A673 (cell line): ENCODE measurements at regions not wholly inside any gene's neighbourhood (a gene's known extent, or its start where the extent isn't known, plus 50 kb on each side); places are given as distances from the start of the nearest gene placed in this dataset.

Source experiments
- BruUV-seq: library from RNA; stranded (reverse); fragments of 400-500 nt; replicated peaks from 2 replicates; lab custom pipeline; 2021; lab: Mats Ljungman, UMichigan
- CTCF ChIA-PET: fragments of 300-600 bp; sonication (Branson Sonifier 250); formaldehyde crosslinking; loops from one replicate; lab custom pipeline; 2022; ENCODE audit warnings: antibody characterized with exemption; lab: Charles Lee
- POLR2A ChIA-PET: fragments of 300-600 bp; sonication (Branson Sonifier 250); formaldehyde crosslinking; loops from one replicate; lab custom pipeline; 2022; ENCODE audit warnings: antibody characterized with exemption; ENCODE audit not compliant: low non-redundant PET; lab: Charles Lee
- DNase-seq: peaks from one replicate; pipeline ENCODE4 v3.0.0-alpha.2; 2015; ENCODE audit warnings: low spot score
- H3K27ac ChIP-seq: fragments of 200-600 bp; sonication (generic); 2 replicates; pipeline ENCODE4 v1.5.1; 2016; ENCODE audit warnings: mixed run types, low read depth, mild to moderate bottlenecking, mixed read lengths, antibody characterized with exemption, low read length; ENCODE audit not compliant: poor library complexity, severe bottlenecking
- H3K27me3 ChIP-seq: fragments of 200-600 bp; sonication (generic); replicated peaks from 2 replicates; pipeline ENCODE4 v1.6.1; 2017; ENCODE audit warnings: mixed run types, low read depth, mild to moderate bottlenecking, mixed read lengths, antibody characterized with exemption, low read length; ENCODE audit not compliant: insufficient read depth, poor library complexity
- H3K36me3 ChIP-seq: fragments of 200-600 bp; sonication (generic); 2 replicates; pipeline ENCODE4 v1.6.1; 2016; ENCODE audit warnings: mixed run types, mild to moderate bottlenecking, mixed read lengths, antibody characterized with exemption, low read length; ENCODE audit not compliant: insufficient read depth, poor library complexity, severe bottlenecking
- H3K4me1 ChIP-seq: fragments of 200-600 bp; sonication (generic); 2 replicates; pipeline ENCODE4 v1.6.1; 2017; ENCODE audit warnings: mixed run types, mild to moderate bottlenecking, mixed read lengths, antibody characterized with exemption, low read length; ENCODE audit not compliant: insufficient read depth, poor library complexity, severe bottlenecking
- H3K4me3 ChIP-seq: fragments of 200-600 bp; sonication (generic); 2 replicates; pipeline ENCODE4 v1.5.1; 2016; ENCODE audit warnings: low read depth, mixed run types, mild to moderate bottlenecking, mixed read lengths, low read length; ENCODE audit not compliant: poor library complexity, severe bottlenecking
- H3K9me3 ChIP-seq: fragments of 200-600 bp; sonication (generic); 2 replicates; pipeline ENCODE4 v1.6.1; 2016; ENCODE audit warnings: mixed run types, low read depth, mild to moderate bottlenecking, mixed read lengths, antibody characterized with exemption, low read length; ENCODE audit not compliant: poor library complexity, severe bottlenecking
- EZH2 ChIP-seq: fragments of 200-600 bp; sonication (generic); IDR thresholded peaks from 2 replicates; pipeline ENCODE4 v1.6.1; 2017; ENCODE audit warnings: borderline replicate concordance, low read depth, mild to moderate bottlenecking, mixed read lengths, antibody characterized with exemption, low read length; ENCODE audit not compliant: poor library complexity, severe bottlenecking
- intact Hi-C: fragments of 100-400 bp; cut with micrococcal nuclease; formaldehyde crosslinking; loops from one replicate; pipeline ENCODE4 v1.10.0; 2022; ENCODE audit not compliant: unreplicated experiment
- TF ChIP-seq, protein P1 (sequence below): fragments of 300-800, 200-600 bp; sonication (generic); conservative IDR thresholded peaks from 2 replicates; pipeline ENCODE4 v1.5.1; 2017; ENCODE audit warnings: low read depth, mild to moderate bottlenecking, antibody characterized with exemption, low read length, moderate library complexity, mixed read lengths

DNA sequence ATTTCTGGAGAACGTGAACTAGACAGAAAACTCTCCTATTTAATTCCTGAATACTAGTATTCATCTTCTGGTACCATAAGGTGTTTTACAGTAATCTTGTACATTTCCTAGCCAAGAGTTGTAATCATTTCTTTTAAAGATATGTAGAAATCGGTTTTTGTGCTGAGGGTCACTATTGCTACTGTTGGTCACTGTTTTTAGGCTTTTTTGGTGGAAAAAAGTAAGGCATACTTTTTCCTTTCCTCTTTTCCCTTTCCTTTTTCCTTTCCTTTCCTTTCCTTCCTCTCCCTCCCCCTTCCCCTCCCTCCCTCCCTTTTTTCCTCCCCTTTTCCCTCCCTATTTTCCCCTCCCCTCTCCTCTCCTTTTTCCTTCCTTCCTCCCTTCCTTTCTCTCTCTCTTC, 706.4 kb upstream of the GOT2 start:
- ChIA-PET CTCF (no interaction called here), POLR2A (no interaction called here)
- Histone ChIP-seq H3K4me1 (no peaks in the 10 kb centered on the region), H3K27ac (no peak overlapping the region), H3K9me3 (no peaks in the 10 kb centered on the region), H3K36me3 (no peaks in the 10 kb centered on the region), H3K4me3 (no peak overlapping the region), H3K27me3 (no peaks in the 10 kb centered on the region)
- DNase-seq: no peak
- intact Hi-C loops: no loop called here
- no TSS peak for BruUV-seq
- TF ChIP-seq EZH2: no peak
- TF ChIP-seq, protein P1, sequence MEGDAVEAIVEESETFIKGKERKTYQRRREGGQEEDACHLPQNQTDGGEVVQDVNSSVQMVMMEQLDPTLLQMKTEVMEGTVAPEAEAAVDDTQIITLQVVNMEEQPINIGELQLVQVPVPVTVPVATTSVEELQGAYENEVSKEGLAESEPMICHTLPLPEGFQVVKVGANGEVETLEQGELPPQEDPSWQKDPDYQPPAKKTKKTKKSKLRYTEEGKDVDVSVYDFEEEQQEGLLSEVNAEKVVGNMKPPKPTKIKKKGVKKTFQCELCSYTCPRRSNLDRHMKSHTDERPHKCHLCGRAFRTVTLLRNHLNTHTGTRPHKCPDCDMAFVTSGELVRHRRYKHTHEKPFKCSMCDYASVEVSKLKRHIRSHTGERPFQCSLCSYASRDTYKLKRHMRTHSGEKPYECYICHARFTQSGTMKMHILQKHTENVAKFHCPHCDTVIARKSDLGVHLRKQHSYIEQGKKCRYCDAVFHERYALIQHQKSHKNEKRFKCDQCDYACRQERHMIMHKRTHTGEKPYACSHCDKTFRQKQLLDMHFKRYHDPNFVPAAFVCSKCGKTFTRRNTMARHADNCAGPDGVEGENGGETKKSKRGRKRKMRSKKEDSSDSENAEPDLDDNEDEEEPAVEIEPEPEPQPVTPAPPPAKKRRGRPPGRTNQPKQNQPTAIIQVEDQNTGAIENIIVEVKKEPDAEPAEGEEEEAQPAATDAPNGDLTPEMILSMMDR: no peak

DNA sequence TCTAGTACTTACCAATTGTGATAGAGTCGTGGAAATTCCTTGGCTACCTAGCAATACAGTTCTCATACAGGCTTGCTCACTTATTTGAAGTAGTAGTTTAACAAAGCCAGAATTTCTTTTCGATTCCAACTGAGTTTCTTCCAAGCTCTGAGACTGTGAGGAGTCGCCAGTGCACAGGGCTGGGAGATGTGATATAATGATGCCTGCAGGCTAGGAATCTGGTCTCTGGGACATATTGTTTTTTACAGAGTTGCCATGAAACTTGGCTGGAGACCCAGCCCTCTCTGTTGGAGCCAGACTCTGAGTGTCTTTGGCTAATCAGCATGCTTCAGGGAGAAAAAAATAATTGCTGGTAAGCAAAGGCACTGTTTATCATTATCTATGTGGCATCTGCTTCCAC, 698.8 kb upstream of the GOT2 start:
- Histone ChIP-seq H3K36me3 (no peaks in the 10 kb centered on the region), H3K27ac (no peak overlapping the region), H3K4me1 (no peaks in the 10 kb centered on the region), H3K9me3 (no peaks in the 10 kb centered on the region), H3K27me3 (no peaks in the 10 kb centered on the region), H3K4me3 (no peak overlapping the region)
- ChIA-PET POLR2A (no interaction called here), CTCF (no interaction called here)
- no TSS peak for BruUV-seq
- no peak for DNase-seq
- intact Hi-C loops: no loop called here
- no peak for TF ChIP-seq EZH2
- TF ChIP-seq, protein P1: no peak

DNA sequence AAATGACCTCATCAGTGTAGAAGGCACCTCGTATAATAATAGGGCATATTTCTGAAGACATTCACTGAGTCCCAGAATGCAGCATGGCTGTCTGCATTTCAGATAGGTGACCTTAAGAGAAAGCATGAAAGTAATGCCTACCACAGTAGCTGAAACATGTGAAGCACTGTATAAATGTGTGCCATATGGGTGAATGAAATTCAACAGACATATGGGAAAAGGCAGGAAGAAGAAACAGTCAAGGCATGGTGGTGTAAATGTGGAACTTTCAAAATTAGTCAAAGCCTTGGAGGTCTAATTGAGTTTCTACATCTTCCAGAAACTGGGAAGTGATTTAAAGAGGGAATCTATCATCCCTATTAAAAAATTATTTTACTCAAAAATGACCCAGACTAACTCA, 698.2 kb upstream of the GOT2 start:
- ChIA-PET CTCF (no interaction called here), POLR2A (no interaction called here)
- Histone ChIP-seq H3K4me3 (no peak overlapping the region), H3K9me3 (no peaks in the 10 kb centered on the region), H3K36me3 (no peaks in the 10 kb centered on the region), H3K4me1 (no peaks in the 10 kb centered on the region), H3K27me3 (no peaks in the 10 kb centered on the region), H3K27ac (no peak overlapping the region)
- no peak for DNase-seq
- TF ChIP-seq, protein P1: no peak
- no peak for TF ChIP-seq EZH2
- BruUV-seq: no TSS peak
- intact Hi-C loops: no loop called here
